Epithelial cell of proximal tubule (primary cell): ENCODE measurements at regions not wholly inside any gene's neighbourhood (a gene's known extent, or its start where the extent isn't known, plus 50 kb on each side); places are given as distances from the start of the nearest gene placed in this dataset.
A peak's percentile ranks its signal among the peaks of the same experiment; 100 is the strongest.
"Not testable (repeated sequence)": the region's sequence is repeated elsewhere in the genome, so short reads cannot be mapped to it uniquely, and the experiment has no call there.

Experiments used
- DNase-seq: peaks from one replicate; pipeline ENCODE4 v3.0.0-alpha.2; 2011; ENCODE audit warnings: low read depth
- H3K4me3 ChIP-seq: 2 replicates; pipeline ENCODE4 v1.5.1; 2011; ENCODE audit warnings: low read depth, mild to moderate bottlenecking, low read length
- CTCF ChIP-seq: conservative IDR thresholded peaks from 2 replicates; pipeline ENCODE4 v1.5.1; 2012; ENCODE audit warnings: low read depth, mild to moderate bottlenecking, low read length

- no peak overlapping the region for H3K4me3 ChIP-seq
- DNase-seq, result no peak
- no peak for TF ChIP-seq CTCF
Observed at GRCh38 chr3:156037356-156037755, 83.0 kb upstream of the KCNAB1 start.

- DNase-seq, result no peak
- no peak overlapping the region for H3K4me3 ChIP-seq
- no peak for TF ChIP-seq CTCF
Observed at GRCh38 chr3:156038869-156039268, 81.5 kb upstream of the KCNAB1 start.

DNA sequence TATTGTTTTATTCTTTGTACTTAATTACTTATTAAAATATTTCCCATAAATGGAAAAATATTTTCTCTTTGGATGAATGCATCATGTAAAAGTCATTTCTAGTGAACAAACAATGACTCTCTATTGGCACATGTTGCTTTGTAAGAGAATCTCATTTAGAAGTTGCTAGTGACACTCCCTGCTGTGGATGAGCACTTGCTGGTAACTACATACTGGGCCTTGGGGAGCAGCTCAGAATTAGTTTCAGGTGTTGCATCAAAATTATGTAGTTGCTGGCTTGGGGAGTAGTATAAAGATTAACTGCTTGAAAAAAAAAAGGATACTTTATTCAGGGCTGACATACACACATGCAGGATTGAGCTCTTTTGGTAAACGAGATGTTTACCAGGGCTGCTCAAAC is 80.3 kb upstream of the KCNAB1 start:
- H3K4me3 ChIP-seq, result no peak overlapping the region
- TF ChIP-seq CTCF, result no peak

GRCh38 chr3:156041216-156041841 is 79.0 kb upstream of the KCNAB1 start:
- not testable (repeated sequence) for H3K4me3 ChIP-seq, DNase-seq

More for the DNA sequence above, 80.3 kb upstream of the KCNAB1 start:
- DNase-seq, result no peak

DNA sequence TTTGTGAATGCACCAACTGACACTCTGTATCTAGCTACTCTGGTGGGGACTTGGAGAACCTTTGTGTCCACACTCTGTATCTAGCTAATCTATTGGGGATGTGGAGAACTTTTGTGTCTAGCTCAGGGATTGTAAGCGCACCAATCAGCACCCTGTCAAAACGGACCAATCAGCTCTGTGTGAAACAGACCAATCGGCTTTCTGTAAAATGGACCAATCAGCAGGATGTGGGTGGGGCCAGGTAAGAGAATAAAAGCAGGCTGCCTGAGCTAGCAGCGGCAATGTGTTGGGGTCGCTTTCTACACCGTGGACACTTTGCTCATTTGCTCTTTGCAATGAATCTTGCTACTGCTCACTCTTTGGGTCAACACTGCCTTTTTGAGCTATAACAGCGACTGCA is 78.5 kb upstream of the KCNAB1 start:
- not testable (repeated sequence) for H3K4me3 ChIP-seq, DNase-seq

GRCh38 chr3:156043832-156044633 is 76.3 kb upstream of the KCNAB1 start:
- DNase-seq, H3K4me3 ChIP-seq: not testable (repeated sequence)
- TF ChIP-seq CTCF, result peak; percentile 66

- no peak overlapping the region for H3K4me3 ChIP-seq
- no peak for DNase-seq
- no peak for TF ChIP-seq CTCF
Observed at GRCh38 chr3:156044634-156044975, 75.8 kb upstream of the KCNAB1 start.

- H3K4me3 ChIP-seq, DNase-seq: not testable (repeated sequence)
Observed at GRCh38 chr3:156048483-156048882, 71.9 kb upstream of the KCNAB1 start.
